GM12878 (cell line): ENCODE measurements at regions not wholly inside any gene's neighbourhood (a gene's known extent, or its start where the extent isn't known, plus 50 kb on each side); places are given as distances from the start of the nearest gene placed in this dataset.

Source experiments
- ATF7 ChIP-seq: fragments of 450-650 bp; IDR thresholded peaks from 2 replicates; pipeline ENCODE4 v1.6.1; 2016; ENCODE audit warnings: low read depth, mild to moderate bottlenecking
- BMI1 ChIP-seq: fragments of 450-650 bp; IDR thresholded peaks from 2 replicates; pipeline ENCODE4 v1.6.1; 2016; ENCODE audit warnings: mild to moderate bottlenecking, moderate library complexity, borderline replicate concordance
- CHD2 ChIP-seq: IDR thresholded peaks from 2 replicates; pipeline ENCODE4 v1.6.1; 2011; ENCODE audit warnings: low read depth, low read length, improper control_type of control experiment, borderline replicate concordance
- CTCF ChIP-seq, 3 experiments: IDR thresholded peaks in 2 of 3; conservative IDR thresholded peaks in 1 of 3; 2 replicates each; pipeline ENCODE4 v1.5.1; 2011; ENCODE audit warnings: low read depth in 3 of 3, low read length in 3 of 3, mild to moderate bottlenecking in 3 of 3, control low read depth in 2 of 3, moderate library complexity in 2 of 3, inconsistent platforms in 1 of 3, mixed read lengths in 1 of 3; ENCODE audit not compliant: control insufficient read depth in 2 of 3, insufficient read depth in 1 of 3; ENCODE audit errors: extremely low read depth in 1 of 3
- ESRRA ChIP-seq: IDR thresholded peaks from 2 replicates; pipeline ENCODE4 v1.6.1; 2012; ENCODE audit warnings: mild to moderate bottlenecking, low read length, improper control_type of control experiment
- MAX ChIP-seq: IDR thresholded peaks from 2 replicates; pipeline ENCODE4 v1.6.1; 2012; ENCODE audit warnings: low read depth, low read length, improper control_type of control experiment
- RAD21 ChIP-seq: IDR thresholded peaks from 2 replicates; pipeline ENCODE4 v1.6.1; 2011; ENCODE audit warnings: mild to moderate bottlenecking, low read depth, low read length, moderate library complexity; ENCODE audit not compliant: insufficient read depth
- YY1 ChIP-seq: IDR thresholded peaks from 2 replicates; pipeline ENCODE4 v1.6.1; 2011; ENCODE audit warnings: low read depth, mild to moderate bottlenecking, low read length
- ZBTB40 ChIP-seq: fragments of 450-650 bp; IDR thresholded peaks from 2 replicates; pipeline ENCODE4 v1.6.1; 2016; ENCODE audit warnings: mild to moderate bottlenecking, moderate library complexity, borderline replicate concordance
- ZSCAN29 ChIP-seq: fragments of 450-650 bp; IDR thresholded peaks from 2 replicates; pipeline ENCODE4 v1.6.1; 2017; ENCODE audit warnings: mild to moderate bottlenecking, moderate library complexity

GRCh38 chr14:43449291-43449690 lies 1057.8 kb downstream of the FSCB start:
- TF ChIP-seq ZBTB40 (no peak), RAD21 (no peak), BMI1 (no peak), YY1 (no peak), CTCF (IDR thresholded peaks at IDR 0.05 in 2 of 3, conservative IDR thresholded peaks at IDR 0.05 in 1 of 3; ENCODE audit: control insufficient read depth in 2 of 3, extremely low read depth in 1 of 3, insufficient read depth in 1 of 3, low read depth in 3 of 3, low read length in 3 of 3) (no peak), MAX (no peak), ATF7 (no peak), ZSCAN29 (no peak), ESRRA (no peak), CHD2 (no peak)
